ENCODE measurements at regions not wholly inside any gene's neighbourhood (a gene's known extent, or its start where the extent isn't known, plus 50 kb on each side); places are given as distances from the start of the nearest gene placed in this dataset.

DNA sequence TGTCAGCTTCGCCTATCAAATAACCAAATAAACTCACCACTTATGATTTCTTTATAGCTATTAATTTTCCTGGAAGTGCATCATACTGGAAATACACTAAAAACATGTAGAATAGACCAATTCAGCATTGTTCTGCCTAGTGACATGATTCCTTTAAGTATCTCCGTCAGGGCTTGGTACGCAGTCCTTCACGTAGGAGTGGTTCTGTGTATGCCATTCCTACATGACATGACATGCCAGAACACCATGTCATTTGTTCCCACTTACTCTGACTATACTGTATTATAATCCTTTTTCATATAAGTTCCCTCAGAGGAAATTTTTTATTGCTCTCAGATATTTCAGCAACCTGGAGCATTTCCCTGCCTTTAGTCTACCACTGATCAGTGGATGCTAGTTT is 230.7 kb upstream of the EPHA3 start:
- no peak for TF ChIP-seq BHLHE40 (IDR thresholded peaks at IDR 0.05; ENCODE audit: borderline replicate concordance in 1 of 2, low read depth in 2 of 2, low read length in 1 of 2)
- no peak for TF ChIP-seq ATF7 (IDR thresholded peaks at IDR 0.05; ENCODE audit: low read depth)
- TF ChIP-seq IRF4 (IDR thresholded peaks at IDR 0.05; ENCODE audit: low read depth, low read length), result no peak
- TF ChIP-seq ZNF622 (IDR thresholded peaks at IDR 0.05), result no peak
- TF ChIP-seq SREBF1 (IDR thresholded peaks at IDR 0.05; ENCODE audit: low read length), result no peak
- TF ChIP-seq, protein P1, sequence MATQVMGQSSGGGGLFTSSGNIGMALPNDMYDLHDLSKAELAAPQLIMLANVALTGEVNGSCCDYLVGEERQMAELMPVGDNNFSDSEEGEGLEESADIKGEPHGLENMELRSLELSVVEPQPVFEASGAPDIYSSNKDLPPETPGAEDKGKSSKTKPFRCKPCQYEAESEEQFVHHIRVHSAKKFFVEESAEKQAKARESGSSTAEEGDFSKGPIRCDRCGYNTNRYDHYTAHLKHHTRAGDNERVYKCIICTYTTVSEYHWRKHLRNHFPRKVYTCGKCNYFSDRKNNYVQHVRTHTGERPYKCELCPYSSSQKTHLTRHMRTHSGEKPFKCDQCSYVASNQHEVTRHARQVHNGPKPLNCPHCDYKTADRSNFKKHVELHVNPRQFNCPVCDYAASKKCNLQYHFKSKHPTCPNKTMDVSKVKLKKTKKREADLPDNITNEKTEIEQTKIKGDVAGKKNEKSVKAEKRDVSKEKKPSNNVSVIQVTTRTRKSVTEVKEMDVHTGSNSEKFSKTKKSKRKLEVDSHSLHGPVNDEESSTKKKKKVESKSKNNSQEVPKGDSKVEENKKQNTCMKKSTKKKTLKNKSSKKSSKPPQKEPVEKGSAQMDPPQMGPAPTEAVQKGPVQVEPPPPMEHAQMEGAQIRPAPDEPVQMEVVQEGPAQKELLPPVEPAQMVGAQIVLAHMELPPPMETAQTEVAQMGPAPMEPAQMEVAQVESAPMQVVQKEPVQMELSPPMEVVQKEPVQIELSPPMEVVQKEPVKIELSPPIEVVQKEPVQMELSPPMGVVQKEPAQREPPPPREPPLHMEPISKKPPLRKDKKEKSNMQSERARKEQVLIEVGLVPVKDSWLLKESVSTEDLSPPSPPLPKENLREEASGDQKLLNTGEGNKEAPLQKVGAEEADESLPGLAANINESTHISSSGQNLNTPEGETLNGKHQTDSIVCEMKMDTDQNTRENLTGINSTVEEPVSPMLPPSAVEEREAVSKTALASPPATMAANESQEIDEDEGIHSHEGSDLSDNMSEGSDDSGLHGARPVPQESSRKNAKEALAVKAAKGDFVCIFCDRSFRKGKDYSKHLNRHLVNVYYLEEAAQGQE (IDR thresholded peaks at IDR 0.05; ENCODE audit: low read depth, low read length), result no peak
- TF ChIP-seq SRF (IDR thresholded peaks at IDR 0.05; ENCODE audit: low read depth in 2 of 2, low read length in 2 of 2), result no peak
- TF ChIP-seq HDAC2 (IDR thresholded peaks at IDR 0.05), result no peak
- no peak for TF ChIP-seq CREB1 (IDR thresholded peaks at IDR 0.05; ENCODE audit: low read depth)
- no peaks in the 10 kb centered on the region for H4K20me1 ChIP-seq (ENCODE audit: control insufficient read depth, insufficient read depth)
- no peak overlapping the region for H3K9ac ChIP-seq (ENCODE audit: control insufficient read depth, insufficient read depth, low read length)
- H2AFZ ChIP-seq (ENCODE audit: control insufficient read depth, low read depth, low read length), result no peak overlapping the region
- DNase-seq (ENCODE audit: low read depth, low spot score), result no peak
- H3K27ac ChIP-seq (ENCODE audit: control insufficient read depth, insufficient read depth), result no peak overlapping the region
- H3K79me2 ChIP-seq (ENCODE audit: control insufficient read depth, insufficient read depth, low read length), result no peaks in the 10 kb centered on the region
- ChIA-PET CTCF (interaction anchor here (1.3 kb wide), 1 partner anchor 8 kb away, joined by 3 read pairs; no protein-coding TSS in a partner anchor), POLR2A (no interaction called here), RAD21 (ENCODE audit: unreplicated experiment) (no interaction called here), SMC1A (ENCODE audit: uncharacterized antibody, unreplicated experiment) (no interaction called here)
- H3K4me3 ChIP-seq, result no peak overlapping the region
- BruUV-seq (replicated peaks), result no TSS peak
- no peak for ATAC-seq
- WGBS (ENCODE audit: insufficient coverage, insufficient replicate concordance, low lambda C conversion rate, missing lambda C conversion rate), result 55% methylated on average over 4 of the region's 4 CpGs
- H3K36me3 ChIP-seq (ENCODE audit: control insufficient read depth in 2 of 2, insufficient read depth in 2 of 2, low read length in 1 of 2), result no peaks in the 10 kb centered on the region
- no peaks in the 10 kb centered on the region for H3K27me3 ChIP-seq (replicated peaks in 1 of 2; ENCODE audit: control insufficient read depth in 2 of 2, insufficient read depth in 2 of 2, low read length in 1 of 2)
- H3K4me2 ChIP-seq (ENCODE audit: control insufficient read depth, insufficient read depth), result no peak overlapping the region
- H3K9me3 ChIP-seq (replicated peaks; ENCODE audit: control insufficient read depth, insufficient read depth, low read length), result no peaks in the 10 kb centered on the region
- no peaks in the 10 kb centered on the region for H3K4me1 ChIP-seq (ENCODE audit: control insufficient read depth, insufficient read depth, low read length)
- no peak for FAIRE-seq
- intact Hi-C loops (cut with micrococcal nuclease; ENCODE audit: unreplicated experiment) (no loop called here), in situ Hi-C loops (cut with MboI) (no loop called here)

Measured in GM12878 (cell line).